ENCODE measurements at regions not wholly inside any gene's neighbourhood (a gene's known extent, or its start where the extent isn't known, plus 50 kb on each side); places are given as distances from the start of the nearest gene placed in this dataset.
"Not testable (repeated sequence)": the region's sequence is repeated elsewhere in the genome, so short reads cannot be mapped to it uniquely, and the experiment has no call there.

DNA sequence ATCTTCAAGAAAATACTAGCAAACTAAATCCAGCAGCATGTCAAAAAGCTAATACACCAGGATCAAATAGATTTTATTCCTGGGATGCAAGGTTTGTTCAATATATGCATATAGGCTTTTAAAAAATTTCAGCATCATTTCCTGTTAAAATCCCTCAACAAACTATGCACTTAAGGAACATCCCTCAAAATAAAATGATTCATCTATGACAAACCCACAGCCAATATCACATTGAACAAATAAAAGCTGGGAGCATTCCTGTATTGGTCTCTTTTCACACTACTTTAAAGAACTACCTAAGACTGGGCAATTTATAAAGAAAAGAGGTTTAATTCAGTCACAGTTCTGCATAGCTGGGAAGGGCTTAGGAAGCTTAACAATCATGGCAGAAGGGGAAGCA is 726.7 kb downstream of the GRXCR1 start:
- DNase-seq (ENCODE audit: low read depth in 2 of 2), result no peak

DNA sequence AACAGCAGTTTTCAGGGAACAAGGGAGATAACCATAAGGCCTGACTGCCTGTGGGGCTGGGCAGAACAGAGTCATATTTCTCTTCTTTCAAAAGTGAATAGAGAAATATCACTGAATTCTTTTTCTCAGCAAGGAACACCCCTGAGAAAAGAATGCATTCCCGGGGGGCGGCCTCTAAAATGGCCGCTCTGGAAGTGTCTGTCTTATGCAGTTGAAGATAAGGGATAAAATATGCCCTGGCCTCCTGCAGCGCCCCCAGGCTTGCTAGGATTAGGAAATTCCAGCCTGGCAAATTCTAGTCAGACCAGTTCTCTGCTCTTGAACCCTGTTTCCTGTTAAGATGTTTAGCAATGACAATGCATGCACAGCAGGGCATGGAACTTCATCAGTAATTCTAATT is 745.4 kb downstream of the GRXCR1 start:
- not testable (repeated sequence) for DNase-seq (ENCODE audit: low read depth in 2 of 2)

DNA sequence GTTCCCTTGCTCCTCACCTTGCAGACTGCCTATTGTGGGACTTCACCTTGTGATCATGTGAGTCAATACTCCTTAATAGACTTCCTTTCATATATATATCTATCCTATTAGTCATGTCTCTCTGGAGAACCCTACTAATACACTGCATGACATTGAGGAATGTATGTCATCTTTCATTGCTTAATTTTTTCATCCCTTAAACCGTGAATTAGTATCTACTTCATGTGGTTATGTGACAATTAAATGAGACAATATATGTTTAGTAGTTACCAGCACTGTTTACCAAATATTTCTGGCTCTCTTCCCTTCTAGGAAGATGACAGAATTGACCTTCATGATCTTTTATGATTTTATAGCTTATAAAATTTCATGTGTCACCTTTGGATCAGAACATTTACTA is 759.5 kb downstream of the GRXCR1 start:
- no peak for DNase-seq (ENCODE audit: low read depth in 2 of 2)

DNA sequence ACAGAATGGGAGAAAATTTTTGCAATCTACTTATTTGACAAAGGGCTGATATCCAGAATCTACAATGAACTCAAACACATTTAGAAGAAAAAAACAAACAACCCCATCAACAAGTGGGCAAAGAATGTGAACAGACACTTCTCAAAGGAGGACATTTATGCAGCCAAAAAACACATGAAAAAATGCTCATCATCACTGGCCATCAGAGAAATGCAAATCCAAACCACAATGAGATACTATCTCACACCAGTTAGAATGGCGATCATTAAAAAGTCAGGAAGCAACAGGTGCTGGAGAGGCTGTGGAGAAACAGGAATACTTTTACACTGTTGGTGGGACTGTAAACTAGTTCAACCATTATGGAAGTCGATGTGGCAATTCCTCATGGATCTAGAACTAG is 767.0 kb downstream of the GRXCR1 start:
- DNase-seq (ENCODE audit: low read depth in 2 of 2), result not testable (repeated sequence)

DNA sequence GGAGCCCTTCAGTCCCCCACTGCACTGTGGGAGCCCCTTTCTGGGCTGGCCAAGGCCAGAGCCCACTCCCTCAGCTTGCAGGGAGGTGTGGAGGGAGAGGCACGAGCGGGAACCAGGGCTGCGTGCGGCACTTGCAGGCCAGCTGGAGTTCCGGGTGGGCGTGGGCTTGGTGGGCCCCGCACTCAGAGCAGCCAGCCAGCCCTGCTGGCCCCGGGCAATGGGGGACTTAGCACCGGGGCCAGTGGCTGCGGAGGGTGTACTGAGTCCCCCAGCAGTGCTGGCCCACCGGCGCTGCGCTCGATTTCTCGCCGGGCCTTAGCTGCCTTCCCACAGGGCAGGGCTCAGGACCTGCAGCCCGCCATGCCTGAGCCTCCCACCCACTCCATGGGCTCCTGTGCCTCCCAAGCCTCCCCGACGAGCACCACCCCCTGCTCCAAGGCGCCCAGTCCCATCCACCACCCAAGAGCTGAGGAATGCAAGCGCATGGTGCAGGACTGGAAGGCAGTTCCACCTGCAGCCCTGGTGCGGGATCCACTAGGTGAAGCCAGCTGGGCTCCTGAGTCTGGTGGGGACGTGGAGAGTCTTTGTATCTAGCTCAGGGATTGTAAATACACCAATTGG is 776.2 kb downstream of the KCTD8 start:
- not testable (repeated sequence) for DNase-seq (ENCODE audit: low read depth in 2 of 2)

DNA sequence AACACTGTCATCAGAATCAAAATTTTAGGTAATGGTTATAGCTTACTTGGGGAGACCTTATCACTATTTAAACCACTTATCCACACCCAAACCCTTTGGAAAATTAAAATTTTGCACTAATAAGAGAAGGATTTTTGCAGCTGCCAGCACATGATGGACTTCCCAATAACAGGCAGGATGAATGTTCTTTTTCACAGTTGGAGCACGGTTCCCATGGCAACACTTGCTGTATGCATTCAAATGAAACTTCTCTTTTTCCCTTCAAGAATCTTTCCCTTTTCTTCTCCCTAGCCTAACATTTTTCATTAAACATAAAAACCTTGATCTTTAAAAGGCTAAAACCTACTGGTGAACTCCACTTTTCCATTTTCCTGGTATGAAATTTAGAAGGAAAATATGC is 768.2 kb downstream of the KCTD8 start:
- no peak for DNase-seq (ENCODE audit: low read depth in 2 of 2)

DNA sequence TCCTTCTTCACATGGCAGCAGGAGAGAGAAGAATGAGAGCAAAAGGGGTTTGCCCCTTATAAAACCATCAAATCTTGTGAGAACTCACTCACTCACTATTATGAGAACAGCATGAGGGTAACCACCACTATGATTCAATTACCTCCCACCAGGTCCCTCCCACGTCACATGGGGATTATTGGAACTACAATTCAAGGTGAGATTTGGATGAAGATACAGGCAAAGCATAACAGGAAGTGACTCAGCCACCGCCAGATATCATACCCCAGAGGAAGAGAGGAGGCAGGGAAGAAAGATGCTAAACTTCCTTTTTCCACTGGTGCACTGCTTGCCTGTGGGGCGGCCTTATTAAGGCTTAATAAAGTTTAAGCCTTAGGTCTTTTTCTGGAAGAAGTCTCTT is 766.1 kb downstream of the KCTD8 start:
- no peak for DNase-seq (ENCODE audit: low read depth in 2 of 2)

DNA sequence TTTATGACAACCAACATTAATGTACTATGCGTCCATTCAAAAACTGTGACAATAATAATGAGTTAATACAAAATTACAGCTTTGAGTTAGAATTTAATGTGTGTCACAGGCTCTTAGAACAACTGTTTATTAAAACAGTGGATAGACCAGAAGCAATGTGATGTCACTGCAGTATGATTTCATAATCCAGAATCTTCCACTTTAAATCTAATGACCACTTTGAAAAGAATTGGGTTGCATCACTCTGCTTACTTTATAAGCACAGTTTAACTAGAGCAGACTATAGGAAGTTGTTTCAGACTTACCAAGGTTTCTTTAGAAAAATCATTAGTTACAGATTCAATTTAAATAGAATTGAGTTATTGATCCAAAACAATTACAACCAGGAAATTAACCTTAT is 758.5 kb downstream of the KCTD8 start:
- DNase-seq (ENCODE audit: low read depth in 2 of 2), result no peak

DNA sequence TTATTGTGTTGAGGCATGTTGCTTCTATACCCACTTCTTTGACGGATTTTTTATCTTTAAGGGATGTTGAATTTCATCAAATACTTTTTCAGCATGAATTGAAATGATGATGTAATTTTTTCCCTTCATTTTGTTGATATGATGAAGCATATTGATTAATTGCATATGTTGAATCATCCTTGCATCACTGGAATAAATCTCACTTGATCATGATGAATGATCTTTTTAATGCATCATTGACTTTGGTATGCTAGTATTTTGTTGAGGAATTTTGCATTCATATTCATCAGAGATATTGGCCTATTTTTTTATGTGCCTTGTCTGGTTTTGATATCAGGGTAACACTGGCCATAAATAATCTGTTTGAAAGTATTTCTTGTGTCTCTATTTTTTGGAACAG is 754.7 kb downstream of the KCTD8 start:
- no peak for DNase-seq (ENCODE audit: low read depth in 2 of 2)

DNA sequence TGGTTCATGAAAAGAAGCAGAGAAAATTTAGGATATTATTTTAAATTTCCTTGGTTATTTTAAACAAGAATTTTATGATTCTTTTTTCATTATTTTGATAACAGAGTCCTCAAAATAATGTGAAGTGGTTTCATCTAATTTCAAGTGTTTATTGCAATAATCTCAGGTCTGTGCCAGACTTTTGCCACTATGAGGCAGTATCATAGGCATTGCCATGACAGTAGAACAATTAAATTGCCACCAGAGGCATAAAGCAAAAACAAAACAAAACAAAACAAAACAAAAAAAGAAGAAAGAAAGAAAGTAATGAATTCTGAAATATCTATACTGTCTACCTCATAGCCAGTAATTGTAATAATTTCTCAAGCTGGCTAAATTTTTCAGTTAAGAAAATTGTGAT is 739.2 kb downstream of the KCTD8 start:
- no peak for DNase-seq (ENCODE audit: low read depth in 2 of 2)

DNA sequence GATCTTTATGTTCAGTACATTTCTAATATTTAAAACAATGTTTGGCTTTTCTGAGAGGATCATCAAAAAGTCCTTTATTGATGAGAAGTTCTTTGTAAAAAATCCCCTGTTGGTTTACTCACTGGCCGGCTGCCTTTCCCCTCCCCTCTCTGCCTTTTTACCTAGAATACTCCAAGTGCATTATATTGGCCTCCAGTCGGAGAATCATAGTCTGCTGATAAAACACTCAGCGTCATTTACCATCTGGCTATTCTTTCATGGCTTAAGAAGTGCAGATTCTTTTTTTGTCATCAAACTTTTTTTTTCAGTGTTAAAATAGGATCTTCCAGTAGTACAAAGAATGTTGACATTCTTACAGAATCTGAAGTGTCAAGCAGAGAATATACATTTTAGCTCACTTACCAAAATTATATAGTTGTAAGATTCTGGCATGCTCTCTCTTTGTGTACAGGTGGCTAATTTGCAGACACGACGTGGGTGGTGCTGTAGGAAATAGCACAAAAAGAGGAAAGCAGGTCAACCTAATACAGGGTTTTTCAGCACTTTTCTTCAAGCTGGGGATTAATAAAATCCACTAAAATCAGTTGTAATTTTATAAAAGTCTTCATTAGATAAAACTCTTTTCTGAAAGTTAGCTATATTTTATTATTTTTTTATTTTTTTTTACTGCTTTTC is 731.8 kb downstream of the KCTD8 start:
- DNase-seq (ENCODE audit: low read depth in 2 of 2), result no peak

DNA sequence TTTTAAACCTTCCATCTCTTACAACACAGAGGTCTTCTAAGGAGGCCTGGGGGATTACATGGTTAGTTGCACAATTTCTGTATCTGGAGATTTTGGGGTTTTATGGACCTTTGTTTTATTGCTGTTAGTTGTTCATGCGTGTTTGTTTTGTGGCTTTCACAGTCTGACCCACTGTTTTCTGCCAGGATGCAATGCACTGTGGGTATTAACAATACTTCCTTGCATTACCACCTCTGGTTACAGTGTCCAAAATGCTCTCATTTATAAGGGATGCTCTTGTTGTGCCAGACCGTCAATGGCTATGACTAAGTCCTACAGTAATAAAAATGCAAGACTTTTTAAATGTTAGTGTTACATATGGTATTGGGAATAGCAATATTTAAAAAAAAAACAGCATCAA is 730.2 kb downstream of the KCTD8 start:
- no peak for DNase-seq (ENCODE audit: low read depth in 2 of 2)

DNA sequence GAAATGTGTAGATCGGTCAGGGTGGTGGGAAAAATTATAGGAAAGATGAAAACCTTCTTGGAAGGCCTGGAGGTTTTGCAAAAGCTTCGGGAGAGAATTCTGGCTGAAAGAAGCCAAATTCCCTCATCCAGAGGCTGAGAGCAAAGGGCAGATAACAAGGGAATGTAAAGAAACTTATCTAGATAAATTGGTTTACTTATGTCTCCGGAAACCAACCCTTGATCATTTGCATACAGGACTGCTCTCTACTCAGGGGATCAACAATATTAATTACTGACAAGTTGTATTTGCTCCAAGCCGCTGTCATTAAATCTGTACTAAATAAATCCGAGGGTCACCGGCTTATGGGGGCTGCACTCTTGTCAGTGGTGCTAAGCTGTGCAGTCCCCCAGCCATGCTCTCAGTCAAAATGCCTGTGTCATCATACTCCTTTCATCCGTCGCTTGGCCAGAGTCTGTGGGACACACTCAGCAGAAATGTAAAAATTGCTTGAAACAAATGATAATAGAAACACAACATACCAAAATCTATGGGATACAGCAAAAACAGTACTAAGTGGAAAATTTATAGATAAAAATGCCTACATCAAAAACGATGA is 715.7 kb downstream of the KCTD8 start:
- DNase-seq (ENCODE audit: low read depth in 2 of 2), result no peak

DNA sequence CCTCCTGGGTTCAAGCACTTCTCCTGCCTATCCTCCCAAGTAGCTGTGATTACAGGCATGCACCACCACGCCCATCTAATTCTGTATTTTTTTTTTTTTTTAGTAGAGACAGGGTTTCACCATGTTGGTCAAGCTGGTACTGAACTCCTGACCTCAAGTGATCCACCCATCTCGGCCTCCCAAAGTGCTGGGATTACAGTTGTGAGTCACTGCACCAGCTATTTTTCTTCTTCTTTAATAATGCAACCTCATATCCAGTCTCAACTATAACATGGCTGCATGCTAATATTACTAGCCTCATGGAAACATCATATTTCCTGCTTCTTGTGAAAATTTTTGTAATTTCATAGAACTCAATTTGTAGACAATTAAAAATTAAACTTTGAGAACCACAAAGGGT is 706.5 kb downstream of the KCTD8 start:
- DNase-seq (ENCODE audit: low read depth in 2 of 2), result no peak

DNA sequence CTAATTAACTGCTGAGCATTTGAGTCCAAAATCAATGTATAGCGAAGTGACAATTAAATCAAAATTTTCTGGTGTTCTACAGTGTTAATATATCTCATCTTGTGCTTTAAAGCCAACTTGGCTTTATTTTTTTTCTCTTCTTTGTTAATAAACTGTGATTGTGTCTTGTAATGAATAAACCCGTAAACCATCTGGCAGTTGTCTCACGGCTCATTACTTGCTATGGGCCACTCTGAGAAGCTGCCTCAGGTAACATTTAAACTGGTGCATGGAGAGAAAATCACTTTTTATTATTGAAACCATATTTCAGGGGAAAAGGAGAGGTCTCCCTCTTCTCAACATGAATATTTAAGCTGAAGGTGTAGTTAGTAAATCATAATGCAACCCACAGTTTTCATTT is 694.0 kb downstream of the KCTD8 start:
- DNase-seq (ENCODE audit: low read depth in 2 of 2), result no peak

DNA sequence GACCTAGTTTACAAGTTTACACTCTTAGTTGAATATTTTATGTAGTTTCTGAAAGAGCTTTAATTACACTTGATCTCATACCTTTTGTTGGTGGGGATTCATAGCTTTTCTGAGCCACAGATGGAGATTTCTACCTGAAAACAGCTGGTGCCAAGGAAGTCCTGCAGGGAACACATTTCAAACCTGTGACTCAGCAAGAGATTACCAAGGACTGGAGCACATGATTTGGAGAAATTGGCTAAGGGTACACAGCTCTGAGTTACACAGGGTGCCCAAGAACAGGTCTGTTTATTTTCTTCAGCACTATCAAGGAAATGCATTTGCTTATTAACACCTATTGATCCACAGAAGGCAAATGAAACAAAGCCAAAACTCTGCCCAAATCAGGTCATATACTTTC is 691.5 kb downstream of the KCTD8 start:
- no peak for DNase-seq (ENCODE audit: low read depth in 2 of 2)

DNA sequence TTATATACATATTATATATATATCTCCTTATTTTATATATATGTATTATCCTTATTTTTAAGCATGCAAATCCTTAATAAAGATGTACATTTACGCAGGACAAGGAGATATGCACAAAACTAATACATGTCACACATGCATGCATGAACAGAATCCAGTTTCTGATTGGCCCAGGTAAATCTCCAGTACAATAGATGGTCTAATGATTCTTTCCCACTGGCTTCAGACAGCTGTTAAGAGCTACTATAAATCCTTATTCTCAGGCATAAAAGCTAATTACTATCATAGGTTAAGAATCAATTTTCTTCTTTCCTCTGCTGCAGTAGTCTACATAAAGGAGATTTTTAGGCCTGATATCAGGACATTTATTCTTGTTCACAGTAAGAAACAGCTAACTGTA is 689.8 kb downstream of the KCTD8 start:
- DNase-seq (ENCODE audit: low read depth in 2 of 2), result no peak

DNA sequence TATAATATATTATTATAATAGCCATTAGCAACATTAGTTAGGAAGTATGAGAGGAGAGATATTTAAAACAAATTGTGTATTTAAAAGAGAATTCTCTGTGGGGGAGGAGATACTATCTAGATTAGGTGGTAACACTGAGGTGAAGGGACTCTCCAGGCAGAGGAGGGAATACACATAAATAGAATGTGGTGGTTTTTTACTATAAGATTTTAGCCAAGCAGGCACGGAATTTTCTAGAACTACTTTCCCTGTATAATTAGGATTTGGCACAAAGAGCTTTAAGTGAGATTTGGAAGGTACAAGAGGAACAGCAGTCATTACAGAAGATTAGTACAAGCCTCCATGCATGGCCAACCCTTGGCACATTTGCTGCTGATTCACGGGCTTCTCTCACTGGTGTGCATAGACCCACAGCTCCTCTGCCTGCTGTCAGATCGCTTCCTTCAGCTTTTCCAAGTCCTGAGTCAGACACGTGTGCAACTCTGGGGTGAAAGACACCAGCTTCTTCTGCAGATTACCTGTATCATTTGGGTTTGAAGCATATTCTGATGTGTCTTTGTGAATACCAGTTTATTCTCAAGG is 685.5 kb downstream of the KCTD8 start:
- no peak for DNase-seq (ENCODE audit: low read depth in 2 of 2)

DNA sequence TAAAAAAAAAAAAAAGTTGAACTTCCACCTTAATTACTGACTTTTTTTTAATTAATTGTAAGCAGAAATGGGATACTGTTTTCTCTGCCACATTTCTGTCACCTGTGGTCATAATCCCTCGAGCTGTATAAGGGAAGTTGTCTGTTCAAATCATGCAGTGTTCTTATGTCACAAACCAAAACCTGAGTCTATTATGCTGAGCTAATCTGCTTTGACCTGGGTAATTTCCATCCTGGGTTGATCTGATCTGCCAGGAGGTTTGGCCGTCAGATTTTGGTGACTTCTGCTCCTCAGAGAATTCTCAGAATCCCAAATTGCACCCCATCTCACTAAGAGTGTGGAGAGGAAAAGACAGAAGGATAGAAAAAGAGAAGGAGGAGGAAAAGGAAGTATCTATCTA is 683.1 kb downstream of the KCTD8 start:
- DNase-seq (ENCODE audit: low read depth in 2 of 2), result no peak

DNA sequence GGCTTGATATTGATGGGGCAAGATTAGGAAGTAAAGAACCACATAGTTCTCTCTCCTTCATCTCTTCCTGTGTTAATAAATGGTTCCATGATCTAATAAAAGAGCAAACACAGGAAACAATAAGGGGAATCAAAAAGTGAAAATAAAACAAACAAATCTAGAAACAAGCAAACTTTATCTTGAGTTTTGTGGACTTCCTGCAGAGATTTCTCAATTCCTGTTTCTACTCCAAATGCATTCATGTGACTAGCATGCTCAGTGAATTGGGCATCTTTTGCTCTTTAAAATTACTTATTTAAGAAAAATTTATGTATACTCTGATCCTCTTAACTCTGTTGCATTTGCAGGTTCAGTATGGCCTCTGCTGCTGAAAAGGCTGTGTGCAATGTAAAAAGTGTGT is 682.0 kb downstream of the KCTD8 start:
- DNase-seq (ENCODE audit: low read depth in 2 of 2), result no peak

DNA sequence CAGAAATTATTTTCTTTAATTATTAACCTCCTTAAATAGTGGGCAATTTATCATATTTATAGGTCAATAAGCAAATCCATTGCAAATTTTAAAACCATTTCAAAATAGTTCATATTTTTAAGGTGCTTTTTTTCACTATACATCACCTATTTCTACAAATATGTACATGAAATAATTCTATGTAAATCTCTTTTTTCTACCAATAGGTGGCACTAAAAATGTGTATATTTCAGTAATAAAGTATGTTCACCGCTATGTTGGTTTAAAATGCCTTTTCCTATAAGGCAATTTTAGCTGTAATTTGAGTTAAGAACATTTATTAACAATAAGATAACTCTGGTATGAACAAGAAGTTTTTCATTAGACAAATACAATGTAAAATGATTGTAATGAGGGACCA is 672.2 kb downstream of the KCTD8 start:
- DNase-seq (ENCODE audit: low read depth in 2 of 2), result no peak

DNA sequence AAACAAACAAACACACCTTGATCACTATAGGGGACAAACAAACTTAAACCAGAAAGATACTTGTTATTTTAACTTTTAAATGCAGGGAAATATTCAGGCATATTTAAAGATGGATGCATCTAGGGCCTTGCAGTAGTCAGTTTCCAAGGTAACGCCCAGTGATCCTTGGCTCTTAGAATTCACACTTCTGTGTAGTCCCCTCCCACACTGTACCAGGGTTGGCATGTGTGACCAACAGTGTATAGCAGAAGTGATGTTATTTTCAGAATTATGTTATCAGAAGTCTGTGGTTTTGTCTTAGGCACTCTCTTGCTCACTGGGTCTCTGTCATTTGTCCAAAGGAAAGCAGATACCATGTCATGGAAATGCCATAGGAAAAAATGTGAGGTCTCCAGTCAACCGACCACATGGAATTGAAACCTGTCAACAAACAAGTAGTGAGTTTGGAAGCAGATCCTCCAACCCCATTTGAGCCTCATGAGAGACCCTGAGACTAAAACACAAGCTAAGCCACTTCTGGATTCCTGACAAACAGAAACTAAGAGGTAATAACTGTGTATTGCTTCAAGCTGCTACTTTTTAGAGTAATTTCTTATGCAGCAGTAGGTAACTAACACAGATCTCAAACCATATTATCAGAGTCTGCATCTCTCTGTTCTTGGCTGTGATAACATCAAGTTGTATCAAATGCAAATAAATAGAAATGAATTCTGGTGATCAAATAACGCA is 670.3 kb downstream of the KCTD8 start:
- no peak for DNase-seq (ENCODE audit: low read depth in 2 of 2)

DNA sequence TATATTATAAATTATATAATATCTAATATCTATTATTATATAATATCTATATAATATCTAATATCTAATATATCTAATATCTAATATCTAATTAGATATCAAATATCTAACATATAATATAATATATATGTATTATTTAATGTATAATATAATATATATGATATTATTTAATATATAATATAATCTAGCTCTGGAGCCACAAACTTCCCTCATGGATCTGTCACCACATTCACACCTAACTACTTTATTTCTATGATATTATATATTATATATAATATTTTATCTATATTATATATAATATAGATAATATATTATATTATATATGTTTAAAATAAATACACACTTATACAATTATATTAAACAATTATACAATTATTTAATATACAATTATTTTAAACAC is 667.5 kb downstream of the KCTD8 start:
- no peak for DNase-seq (ENCODE audit: low read depth in 2 of 2)

Data from stimulated activated CD4-positive, alpha-beta T cell treated with anti-CD3 and anti-CD28 coated beads, Interleukin-1b, Interleukin-23, amount 100 ng/mL, for 4 hours (primary cell).